Fibroblast of mammary gland (primary cell): ENCODE measurements at regions not wholly inside any gene's neighbourhood (a gene's known extent, or its start where the extent isn't known, plus 50 kb on each side); places are given as distances from the start of the nearest gene placed in this dataset.
A peak's percentile ranks its signal among the peaks of the same experiment; 100 is the strongest.
"Not testable (repeated sequence)": the region's sequence is repeated elsewhere in the genome, so short reads cannot be mapped to it uniquely, and the experiment has no call there.

ENCODE experiments used
- DNase-seq: peaks from one replicate; pipeline ENCODE4 v3.0.0-alpha.2; 2010; ENCODE audit warnings: low read depth
- H3K4me3 ChIP-seq: 2 replicates; pipeline ENCODE4 v1.5.1; 2011; ENCODE audit warnings: low read depth, mild to moderate bottlenecking, low read length, moderate library complexity; ENCODE audit not compliant: control insufficient read depth
- TF ChIP-seq, protein P1 (sequence below): conservative IDR thresholded peaks from 2 replicates; pipeline ENCODE4 v1.5.1; 2011; ENCODE audit warnings: low read depth, low read length, inconsistent platforms; ENCODE audit not compliant: control insufficient read depth, insufficient read depth

- DNase-seq, result peak; percentile 70
Measured at GRCh38 chr15:70589221-70589620, 174.1 kb downstream of the UACA start.

GRCh38 chr15:70588613-70589012 is 174.7 kb downstream of the UACA start:
- TF ChIP-seq, protein P1, sequence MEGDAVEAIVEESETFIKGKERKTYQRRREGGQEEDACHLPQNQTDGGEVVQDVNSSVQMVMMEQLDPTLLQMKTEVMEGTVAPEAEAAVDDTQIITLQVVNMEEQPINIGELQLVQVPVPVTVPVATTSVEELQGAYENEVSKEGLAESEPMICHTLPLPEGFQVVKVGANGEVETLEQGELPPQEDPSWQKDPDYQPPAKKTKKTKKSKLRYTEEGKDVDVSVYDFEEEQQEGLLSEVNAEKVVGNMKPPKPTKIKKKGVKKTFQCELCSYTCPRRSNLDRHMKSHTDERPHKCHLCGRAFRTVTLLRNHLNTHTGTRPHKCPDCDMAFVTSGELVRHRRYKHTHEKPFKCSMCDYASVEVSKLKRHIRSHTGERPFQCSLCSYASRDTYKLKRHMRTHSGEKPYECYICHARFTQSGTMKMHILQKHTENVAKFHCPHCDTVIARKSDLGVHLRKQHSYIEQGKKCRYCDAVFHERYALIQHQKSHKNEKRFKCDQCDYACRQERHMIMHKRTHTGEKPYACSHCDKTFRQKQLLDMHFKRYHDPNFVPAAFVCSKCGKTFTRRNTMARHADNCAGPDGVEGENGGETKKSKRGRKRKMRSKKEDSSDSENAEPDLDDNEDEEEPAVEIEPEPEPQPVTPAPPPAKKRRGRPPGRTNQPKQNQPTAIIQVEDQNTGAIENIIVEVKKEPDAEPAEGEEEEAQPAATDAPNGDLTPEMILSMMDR, result no peak
- DNase-seq, result no peak

More at GRCh38 chr15:70589221-70589620, 174.1 kb downstream of the UACA start:
- no peak overlapping the region for H3K4me3 ChIP-seq
- TF ChIP-seq, protein P1, result no peak

DNA sequence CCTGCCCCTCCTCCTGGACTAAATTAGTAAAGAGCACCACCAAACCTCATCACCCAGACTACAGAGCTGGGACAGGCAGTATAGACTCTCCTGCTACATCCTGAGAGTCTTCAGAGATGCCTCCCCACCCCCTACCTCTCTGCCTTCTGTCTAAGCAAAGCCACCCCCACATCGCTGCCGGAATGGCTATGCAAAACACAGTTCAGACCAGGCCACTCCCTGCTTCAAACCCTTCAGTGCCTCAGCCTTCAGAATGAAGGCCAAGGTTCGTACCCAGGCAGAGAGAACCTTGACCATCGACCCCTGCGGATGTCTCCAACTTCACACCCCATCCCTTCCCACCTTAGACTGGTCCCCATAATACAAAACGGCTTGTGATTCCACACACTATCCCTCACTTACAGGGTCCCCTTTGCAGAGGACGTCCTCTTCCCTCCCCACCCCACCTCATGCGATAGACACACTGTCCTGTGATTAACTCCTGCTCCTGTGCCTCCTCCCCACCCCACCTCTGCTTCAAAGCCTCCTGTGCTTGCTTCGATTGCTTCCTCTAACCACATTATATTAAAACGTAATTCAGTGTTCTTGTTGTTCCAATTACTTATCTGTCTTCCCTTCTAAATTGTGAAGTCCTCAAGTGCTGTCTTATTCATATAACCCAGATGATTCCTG is 175.3 kb downstream of the UACA start:
- H3K4me3 ChIP-seq, result no peak overlapping the region
- TF ChIP-seq, protein P1, result no peak
- DNase-seq, result no peak

More at GRCh38 chr15:70588613-70589012, 174.7 kb downstream of the UACA start:
- H3K4me3 ChIP-seq, result no peak overlapping the region

- DNase-seq, H3K4me3 ChIP-seq: not testable (repeated sequence)
Measured at GRCh38 chr15:70587012-70587634, 176.2 kb downstream of the UACA start.

GRCh38 chr15:70586241-70586640 is 177.1 kb downstream of the UACA start:
- TF ChIP-seq, protein P1, result no peak
- DNase-seq, result no peak

DNA sequence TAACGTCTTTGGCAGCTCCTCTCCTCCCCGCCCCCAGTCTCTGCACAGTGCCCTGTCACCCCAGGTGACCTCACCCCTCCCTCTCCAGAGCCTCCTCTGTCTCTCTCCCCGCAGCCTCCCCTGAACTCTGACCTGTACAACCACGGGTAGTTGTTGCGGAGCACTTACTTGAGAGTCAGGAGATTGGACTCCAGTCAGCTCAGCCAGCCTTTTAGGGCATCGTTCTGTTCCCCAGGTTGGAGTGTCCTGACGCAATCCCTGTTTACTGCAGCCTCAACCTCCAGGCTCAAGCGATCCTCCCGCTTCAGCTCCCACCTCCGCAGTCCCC is 177.7 kb downstream of the UACA start:
- H3K4me3 ChIP-seq, result no peak overlapping the region
- no peak for DNase-seq
- TF ChIP-seq, protein P1, result no peak

More at GRCh38 chr15:70586241-70586640, 177.1 kb downstream of the UACA start:
- H3K4me3 ChIP-seq, result no peak overlapping the region

DNA sequence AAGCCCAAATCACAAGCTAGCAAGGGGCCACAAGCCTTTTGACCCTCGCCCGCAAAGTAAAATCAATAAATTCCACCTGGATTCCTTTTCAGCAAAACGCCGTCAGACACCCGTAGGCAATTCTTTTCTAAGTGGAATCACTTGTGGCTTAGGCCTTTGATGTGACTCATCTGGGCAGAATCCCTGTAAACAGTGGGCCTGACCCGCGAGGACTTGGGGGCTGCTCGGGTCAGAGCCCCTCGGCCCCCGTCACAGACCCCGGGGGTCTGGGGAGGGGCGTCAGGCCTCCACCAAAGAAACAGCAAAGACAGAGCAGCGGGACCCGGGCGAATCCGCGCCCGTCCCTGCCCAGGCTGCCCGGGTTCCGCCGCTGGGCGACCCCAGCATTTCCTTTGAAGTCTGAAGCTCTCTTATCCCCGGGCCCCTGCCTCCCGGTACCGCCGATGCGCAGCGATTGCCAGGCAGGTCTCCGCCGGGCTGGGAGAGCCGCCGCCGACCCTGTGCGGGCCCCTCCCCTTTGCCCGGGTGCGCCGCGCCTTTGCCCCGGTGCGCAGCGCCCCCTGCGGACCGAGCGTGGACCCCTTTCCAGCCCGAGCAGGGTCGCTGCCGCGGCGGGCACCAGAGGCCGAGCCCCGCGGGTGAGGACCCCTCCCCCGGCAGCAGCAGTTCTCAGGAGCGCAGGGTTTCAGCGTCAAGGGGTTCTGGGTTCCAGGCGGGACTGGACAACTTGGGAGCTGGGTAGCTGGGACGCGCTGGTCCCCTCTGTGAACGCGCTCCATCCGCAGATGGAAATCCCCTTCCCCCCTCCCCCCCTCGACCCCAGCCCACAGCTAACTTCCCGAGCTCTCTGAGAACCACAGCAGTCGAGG is 178.3 kb downstream of the UACA start:
- no peak for DNase-seq
- TF ChIP-seq, protein P1, result no peak
- no peak overlapping the region for H3K4me3 ChIP-seq
